GM06990 (cell line): ENCODE measurements at regions not wholly inside any gene's neighbourhood (a gene's known extent, or its start where the extent isn't known, plus 50 kb on each side); places are given as distances from the start of the nearest gene placed in this dataset.

ENCODE experiments used
- DNase-seq: peaks from one replicate; pipeline ENCODE4 v3.0.0-alpha.2; 2011; ENCODE audit not compliant: insufficient read length; ENCODE audit errors: extremely low read depth
- H3K27me3 ChIP-seq: replicated peaks from 2 replicates; pipeline ENCODE4 v1.6.0; 2011; ENCODE audit warnings: low read length; ENCODE audit not compliant: control insufficient read depth, insufficient read depth
- H3K36me3 ChIP-seq: 2 replicates; pipeline ENCODE4 v1.5.1; 2011; ENCODE audit warnings: low read length; ENCODE audit not compliant: control insufficient read depth, insufficient read depth
- H3K4me3 ChIP-seq: replicated peaks from 2 replicates; pipeline ENCODE4 v1.5.1; 2011; ENCODE audit warnings: low read depth, mild to moderate bottlenecking, control low read depth, low read length
- TF ChIP-seq, protein P1 (sequence below): IDR thresholded peaks from 2 replicates; pipeline ENCODE4 v1.5.1; 2011; ENCODE audit warnings: low read length, control low read depth, mild to moderate bottlenecking, inconsistent platforms; ENCODE audit not compliant: insufficient read depth, poor library complexity, severe bottlenecking

DNA sequence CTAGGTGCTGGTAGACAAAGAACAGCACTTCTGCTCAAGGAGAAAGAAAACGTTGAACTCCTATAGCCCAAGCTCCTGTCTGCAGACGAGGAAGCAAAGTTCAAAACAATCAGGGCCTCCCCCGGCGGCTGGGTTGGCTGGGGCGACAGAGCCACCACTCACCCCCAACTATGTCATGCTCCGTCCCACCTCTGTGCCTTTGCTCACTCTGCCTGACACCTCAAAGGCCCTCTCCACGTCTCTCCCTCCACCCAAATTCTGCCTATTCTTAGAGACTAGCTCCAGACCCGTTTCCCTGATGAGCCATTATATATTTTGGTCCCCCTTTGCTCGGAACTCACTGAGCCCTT lies 304.3 kb downstream of the TLE3 start:
- TF ChIP-seq, protein P1, sequence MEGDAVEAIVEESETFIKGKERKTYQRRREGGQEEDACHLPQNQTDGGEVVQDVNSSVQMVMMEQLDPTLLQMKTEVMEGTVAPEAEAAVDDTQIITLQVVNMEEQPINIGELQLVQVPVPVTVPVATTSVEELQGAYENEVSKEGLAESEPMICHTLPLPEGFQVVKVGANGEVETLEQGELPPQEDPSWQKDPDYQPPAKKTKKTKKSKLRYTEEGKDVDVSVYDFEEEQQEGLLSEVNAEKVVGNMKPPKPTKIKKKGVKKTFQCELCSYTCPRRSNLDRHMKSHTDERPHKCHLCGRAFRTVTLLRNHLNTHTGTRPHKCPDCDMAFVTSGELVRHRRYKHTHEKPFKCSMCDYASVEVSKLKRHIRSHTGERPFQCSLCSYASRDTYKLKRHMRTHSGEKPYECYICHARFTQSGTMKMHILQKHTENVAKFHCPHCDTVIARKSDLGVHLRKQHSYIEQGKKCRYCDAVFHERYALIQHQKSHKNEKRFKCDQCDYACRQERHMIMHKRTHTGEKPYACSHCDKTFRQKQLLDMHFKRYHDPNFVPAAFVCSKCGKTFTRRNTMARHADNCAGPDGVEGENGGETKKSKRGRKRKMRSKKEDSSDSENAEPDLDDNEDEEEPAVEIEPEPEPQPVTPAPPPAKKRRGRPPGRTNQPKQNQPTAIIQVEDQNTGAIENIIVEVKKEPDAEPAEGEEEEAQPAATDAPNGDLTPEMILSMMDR, result no peak

DNA sequence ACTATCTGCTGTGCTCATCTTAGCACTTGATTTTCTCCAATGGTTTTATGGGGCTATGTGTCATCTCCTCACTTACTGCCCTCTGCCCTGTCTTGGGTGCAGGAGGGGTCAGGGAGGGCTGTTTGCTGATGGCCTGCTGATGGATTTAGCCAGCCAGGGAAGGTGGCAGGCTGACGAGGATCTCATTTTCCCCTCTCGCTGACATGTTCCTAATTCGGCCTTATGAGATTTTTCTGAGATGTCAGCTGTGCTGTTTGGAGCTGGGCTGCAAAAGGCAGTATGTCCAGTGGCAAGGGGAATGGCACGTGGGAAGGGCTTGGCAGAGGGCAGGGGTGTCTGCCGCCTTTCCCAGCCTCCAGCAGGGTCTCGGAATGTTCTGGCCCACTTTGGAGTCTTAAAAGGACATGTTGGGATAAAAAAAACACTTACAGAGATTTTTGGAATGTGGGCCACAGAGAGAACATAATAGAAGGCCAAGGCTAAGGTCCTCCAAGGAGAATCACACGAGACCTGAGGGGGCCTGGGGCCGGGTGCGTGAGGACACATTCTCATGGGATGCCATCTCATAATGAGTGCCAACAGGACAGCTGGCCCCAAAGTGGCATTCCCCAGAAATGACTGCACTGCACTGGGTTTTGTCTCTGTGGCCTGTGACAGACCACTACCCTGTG lies 303.8 kb downstream of the TLE3 start:
- DNase-seq, result no peak
- Histone ChIP-seq H3K36me3 (no peaks in the 10 kb centered on the region), H3K4me3 (no peak overlapping the region), H3K27me3 (no peaks in the 10 kb centered on the region; the same call in none of the 2 replicates)
- TF ChIP-seq, protein P1, result no peak

More for the DNA sequence above, 304.3 kb downstream of the TLE3 start:
- Histone ChIP-seq H3K4me3 (no peak overlapping the region), H3K27me3 (no peaks in the 10 kb centered on the region; the same call in none of the 2 replicates), H3K36me3 (no peaks in the 10 kb centered on the region)
- DNase-seq, result no peak

DNA sequence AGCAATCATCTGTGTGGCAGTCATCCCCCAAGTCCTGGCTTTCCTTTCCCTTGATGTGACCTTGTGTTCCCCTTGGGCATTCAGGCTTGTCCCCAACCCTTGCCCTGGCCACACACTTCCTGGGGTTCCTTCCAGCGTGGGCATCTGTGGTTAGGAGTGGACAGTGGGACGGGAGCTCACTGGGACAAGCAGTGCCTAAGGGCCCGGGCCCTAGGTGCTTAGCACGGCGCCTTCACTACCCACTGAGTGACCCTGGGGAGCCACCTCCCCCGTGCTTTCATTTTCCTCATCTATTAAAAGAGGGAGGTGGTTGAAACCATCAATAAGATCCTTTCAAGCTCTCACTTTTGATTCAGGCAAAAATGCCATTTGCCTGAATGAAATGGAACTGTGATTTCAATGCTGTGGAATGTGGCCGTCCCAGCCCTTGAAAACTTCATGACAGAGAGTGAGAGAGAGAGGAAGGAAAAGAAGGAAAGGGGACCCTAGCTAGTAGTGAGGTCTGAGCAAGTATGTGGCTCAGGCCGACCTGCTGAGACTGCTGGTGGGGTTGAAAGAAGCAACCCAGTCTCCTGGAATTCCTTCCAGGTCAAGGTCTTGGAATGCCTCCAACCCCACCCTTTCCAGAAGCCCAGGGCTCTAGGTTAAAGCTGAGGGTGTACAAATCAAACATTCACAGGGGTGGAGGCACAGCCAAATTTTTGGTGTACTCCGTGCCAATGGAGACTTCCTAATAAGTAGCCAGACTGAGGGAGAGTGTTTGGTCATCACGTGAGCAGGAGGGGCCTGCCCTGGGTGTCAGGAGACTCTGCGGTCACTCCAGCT lies 302.9 kb downstream of the TLE3 start:
- TF ChIP-seq, protein P1, result no peak
- H3K27me3 ChIP-seq, result no peaks in the 10 kb centered on the region; the same call in none of the 2 replicates
- no peak overlapping the region for H3K4me3 ChIP-seq
- no peak for DNase-seq
- no peaks in the 10 kb centered on the region for H3K36me3 ChIP-seq

DNA sequence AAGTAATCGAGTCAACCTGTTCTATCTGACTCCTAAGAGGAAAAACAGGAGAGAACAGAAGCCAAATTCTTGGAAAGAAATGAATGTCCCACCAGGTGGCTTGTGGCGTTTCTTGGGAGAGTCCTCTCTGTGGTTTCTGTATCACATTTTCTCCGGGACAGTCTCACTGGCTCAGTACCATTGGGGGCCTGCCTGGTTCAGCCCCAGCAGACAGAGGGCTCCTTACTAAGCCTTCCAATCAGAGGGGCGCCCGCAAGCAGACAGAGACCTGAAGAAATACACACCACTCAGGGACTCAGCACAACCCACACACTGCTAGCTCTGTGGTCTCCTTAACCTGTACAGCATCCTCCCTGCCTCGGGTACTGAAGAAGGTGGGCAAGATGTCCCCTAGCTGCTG lies 302.1 kb downstream of the TLE3 start:
- no peak for DNase-seq
- Histone ChIP-seq H3K36me3 (no peaks in the 10 kb centered on the region), H3K4me3 (no peak overlapping the region), H3K27me3 (no peaks in the 10 kb centered on the region; the same call in none of the 2 replicates)
- TF ChIP-seq, protein P1, result no peak

DNA sequence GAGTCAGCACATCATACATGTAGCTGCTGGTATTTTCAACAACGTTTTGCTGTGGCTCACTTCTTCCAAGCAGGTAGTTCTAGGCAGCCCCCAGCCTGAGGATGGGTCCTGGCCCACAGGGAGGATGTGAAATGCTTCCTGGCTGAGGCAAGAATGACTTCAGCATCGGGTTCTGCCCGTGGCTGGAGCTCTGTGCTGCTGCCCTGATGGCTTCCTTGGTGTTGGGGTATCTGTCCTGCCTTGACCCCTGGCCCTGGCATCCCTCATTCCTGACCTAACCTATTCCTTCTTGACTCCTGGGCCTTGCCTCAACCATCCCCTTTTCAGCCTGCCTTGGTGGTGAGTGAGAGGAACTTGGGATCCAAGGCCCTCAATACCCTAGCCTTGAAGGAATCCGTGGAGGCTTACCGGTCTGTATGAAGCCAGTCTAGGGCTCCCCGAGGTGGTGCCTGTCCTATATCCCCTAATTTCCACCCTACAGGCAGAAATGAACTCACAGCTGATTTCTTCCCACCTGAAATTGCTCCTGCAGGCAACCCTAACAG lies 300.6 kb downstream of the TLE3 start:
- H3K36me3 ChIP-seq, result no peaks in the 10 kb centered on the region
- no peak overlapping the region for H3K4me3 ChIP-seq
- no peak for DNase-seq
- no peaks in the 10 kb centered on the region; the same call in none of the 2 replicates for H3K27me3 ChIP-seq
- TF ChIP-seq, protein P1, result no peak
